Epithelial cell of esophagus (primary cell): ENCODE measurements at regions not wholly inside any gene's neighbourhood (a gene's known extent, or its start where the extent isn't known, plus 50 kb on each side); places are given as distances from the start of the nearest gene placed in this dataset.

Experiments
- DNase-seq: peaks from one replicate; pipeline ENCODE4 v3.0.0; 2010; ENCODE audit warnings: low read depth
- H3K4me3 ChIP-seq: 2 replicates; pipeline ENCODE4 v1.5.1; 2011; ENCODE audit warnings: mild to moderate bottlenecking, low read length, control low read depth
- CTCF ChIP-seq: IDR thresholded peaks from 2 replicates; pipeline ENCODE4 v1.5.1; 2011; ENCODE audit warnings: low read depth, mild to moderate bottlenecking, low read length, control low read depth, inconsistent platforms; ENCODE audit not compliant: insufficient read depth; ENCODE audit errors: missing control alignments

DNA sequence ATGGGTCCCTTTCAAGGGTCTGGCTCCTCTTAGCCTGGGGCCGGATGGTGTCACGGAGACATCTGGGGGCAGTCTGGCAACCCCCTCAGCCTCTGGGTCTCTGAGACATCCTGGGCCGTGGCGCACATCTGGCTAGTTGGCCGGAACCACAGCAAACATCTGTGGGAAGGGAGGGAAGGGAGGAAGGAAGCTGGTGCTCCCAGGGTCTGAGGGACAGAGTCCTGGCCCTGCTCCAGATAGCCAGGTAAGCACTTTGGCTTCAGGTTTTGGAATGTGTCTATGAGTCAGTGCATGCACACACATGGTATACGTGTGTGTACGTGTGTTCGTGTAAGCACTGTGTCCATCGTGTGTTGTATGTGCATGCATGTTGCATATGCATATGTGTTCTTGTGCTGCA is 225.1 kb downstream of the MN1 start:
- DNase-seq = peak; percentile 66
- no peak overlapping the region for H3K4me3 ChIP-seq
- no peak for TF ChIP-seq CTCF

DNA sequence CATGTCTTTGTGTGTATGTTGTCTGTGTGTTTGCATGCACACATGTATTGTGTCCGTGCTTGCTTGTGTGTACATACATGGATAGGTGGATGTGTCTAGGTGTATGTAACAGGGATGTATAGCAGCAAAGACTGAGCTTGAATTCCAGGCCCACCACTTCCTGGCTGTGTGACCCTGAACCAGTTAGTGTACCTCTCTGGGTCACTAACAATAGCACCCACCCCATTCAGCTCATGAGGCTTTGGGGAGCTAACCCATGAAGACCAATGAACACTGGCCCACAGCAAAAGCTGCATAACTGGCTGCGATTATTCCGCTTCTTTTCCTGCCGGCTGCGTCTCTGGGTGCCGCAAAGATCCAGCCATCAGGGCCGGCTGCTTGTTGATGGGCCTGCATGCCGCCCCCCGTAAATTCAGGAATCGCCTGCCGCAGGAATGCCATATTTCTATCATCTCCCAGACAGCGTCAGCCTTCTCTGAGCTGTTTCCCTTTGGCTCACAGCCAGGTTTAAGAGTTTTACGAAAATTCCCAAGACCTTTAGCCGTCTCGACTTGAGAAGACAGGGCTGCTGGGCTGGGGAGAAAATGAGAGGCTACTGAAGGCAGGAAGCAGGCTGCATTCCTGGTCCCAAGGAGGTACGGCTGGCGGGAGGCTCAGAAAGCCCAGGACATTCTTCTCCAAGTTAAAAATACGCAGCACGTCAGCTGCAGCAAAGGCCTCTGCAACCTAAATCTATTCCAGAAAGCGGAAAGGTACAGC is 224.6 kb downstream of the MN1 start:
- H3K4me3 ChIP-seq = no peak overlapping the region
- TF ChIP-seq CTCF = no peak
- DNase-seq = peak; percentile 51

DNA sequence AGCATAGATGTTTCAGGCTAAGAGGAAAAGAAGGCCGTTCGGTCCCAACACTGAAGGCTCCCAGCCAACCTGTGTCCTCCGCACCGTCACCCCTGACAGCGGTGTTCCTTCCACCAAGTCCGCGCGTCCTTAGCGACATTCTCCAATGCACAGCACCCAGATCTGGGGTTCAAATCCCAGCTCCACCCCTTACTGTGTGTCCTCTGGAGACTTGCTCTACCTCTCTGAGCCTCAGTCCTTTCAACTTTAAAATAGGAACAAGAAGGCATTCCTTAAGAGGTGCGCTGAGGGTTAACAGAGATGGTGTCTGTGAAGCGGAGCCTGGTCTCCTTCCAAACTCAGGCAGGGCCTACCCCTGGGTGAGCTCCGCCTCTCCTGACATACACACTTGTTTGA is 224.0 kb downstream of the MN1 start:
- no peak for TF ChIP-seq CTCF
- H3K4me3 ChIP-seq = no peak overlapping the region
- no peak for DNase-seq

DNA sequence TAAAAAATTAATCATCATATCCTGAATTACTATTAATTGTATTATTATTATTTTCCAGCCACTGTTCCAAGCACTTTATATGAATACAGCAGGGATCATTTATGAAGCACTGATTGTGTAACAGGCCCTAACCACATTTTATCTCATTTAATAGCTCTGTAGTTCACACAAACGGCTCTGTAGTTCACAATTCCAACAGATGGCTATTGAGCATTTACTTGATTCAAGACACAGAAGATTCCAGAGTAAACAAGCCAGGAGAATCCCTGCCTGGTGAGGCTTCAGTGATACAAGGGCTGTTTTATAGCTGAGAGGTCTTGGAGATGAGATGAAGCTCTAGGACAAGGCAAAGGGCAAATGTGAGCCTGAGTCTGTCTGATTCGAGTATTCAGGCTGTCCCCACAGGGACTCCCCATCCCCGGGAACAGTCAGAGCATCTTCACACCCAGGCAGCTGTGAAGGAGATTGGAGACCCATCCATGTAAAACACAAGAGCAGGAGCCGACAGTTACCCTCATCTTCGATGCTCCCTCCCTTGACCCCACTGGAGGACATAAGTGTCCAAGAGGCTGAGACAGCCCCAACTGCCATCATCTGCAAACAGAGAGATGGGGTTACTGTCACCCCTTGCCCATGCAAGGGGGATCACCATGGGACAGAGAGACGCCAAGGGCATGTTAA is 222.5 kb downstream of the MN1 start:
- no peak overlapping the region for H3K4me3 ChIP-seq
- no peak for DNase-seq
- no peak for TF ChIP-seq CTCF

DNA sequence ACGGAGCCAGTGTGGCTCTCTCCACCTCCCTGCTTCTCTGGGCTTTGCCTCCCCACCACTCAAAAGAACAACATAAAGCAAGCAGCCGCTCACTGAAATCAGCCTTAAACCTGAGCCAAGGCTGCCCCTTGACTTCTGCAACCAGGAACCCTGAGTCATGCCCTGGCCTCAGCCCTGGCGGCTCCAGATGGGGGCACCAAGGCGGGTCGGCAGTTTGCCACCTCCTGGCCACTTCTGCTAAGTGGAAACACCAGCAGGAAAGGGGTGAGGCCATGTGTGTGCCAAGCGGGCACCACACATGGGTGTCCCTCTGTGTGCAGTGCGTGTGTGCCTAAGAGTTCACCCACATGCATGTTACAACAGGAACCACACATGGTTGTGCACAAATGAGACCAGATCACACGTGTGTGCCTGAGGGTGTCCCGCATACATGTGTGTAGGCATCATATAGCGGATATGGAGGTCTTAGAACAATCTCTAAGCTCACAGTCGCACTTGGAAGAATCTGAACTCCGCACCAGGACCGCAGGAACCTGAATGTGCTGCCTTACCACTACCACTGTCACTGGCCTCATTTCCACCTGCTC is 221.2 kb downstream of the MN1 start:
- no peak for DNase-seq
- no peak for TF ChIP-seq CTCF
- no peak overlapping the region for H3K4me3 ChIP-seq

- no peak overlapping the region for H3K4me3 ChIP-seq
- TF ChIP-seq CTCF = no peak
- no peak for DNase-seq
These were observed 220.3 kb downstream of the MN1 start for GRCh38 chr22:27581236-27581635.
